H1 (cell line): ENCODE measurements at regions not wholly inside any gene's neighbourhood (a gene's known extent, or its start where the extent isn't known, plus 50 kb on each side); places are given as distances from the start of the nearest gene placed in this dataset.

Experiments
- CHD1 ChIP-seq: IDR thresholded peaks from 2 replicates; pipeline ENCODE4 v1.6.1; 2012; ENCODE audit warnings: low read depth, low read length, improper control_type of control experiment
- CTCF ChIP-seq, 3 experiments: IDR thresholded peaks; 1 replicate in 2 of 3; 2 replicates in 1 of 3; pipeline versions ENCODE4 v1.5.1 to v1.6.1; 2011; ENCODE audit warnings: low read length in 3 of 3, mild to moderate bottlenecking in 3 of 3, inconsistent platforms in 2 of 3, low read depth in 1 of 3, moderate library complexity in 1 of 3; ENCODE audit not compliant: insufficient read depth in 1 of 3; ENCODE audit errors: control extremely low read depth in 1 of 3
- KDM1A ChIP-seq: fragments of 200-600, 300-600 bp; sonication (generic); IDR thresholded peaks from 2 replicates; pipeline ENCODE4 v1.7.1; 2016; ENCODE audit warnings: mild to moderate bottlenecking, low read length, borderline replicate concordance
- PHF8 ChIP-seq: fragments of 200-600 bp; sonication (generic); conservative IDR thresholded peaks from 2 replicates; pipeline ENCODE4 v1.7.1; 2012; ENCODE audit warnings: low read depth, mild to moderate bottlenecking, inconsistent platforms, low read length, moderate library complexity
- POLR2A ChIP-seq, 2 experiments: IDR thresholded peaks; 1 replicate in 1 of 2; 2 replicates in 1 of 2; pipeline ENCODE4 v1.6.1; 2011; ENCODE audit warnings: low read depth in 2 of 2, low read length in 2 of 2, mild to moderate bottlenecking in 2 of 2; ENCODE audit errors: control extremely low read depth in 1 of 2
- SP1 ChIP-seq: IDR thresholded peaks from 2 replicates; pipeline ENCODE4 v1.6.1; 2011; ENCODE audit warnings: low read depth, low read length
- YY1 ChIP-seq: IDR thresholded peaks from 2 replicates; pipeline ENCODE4 v1.6.1; 2011; ENCODE audit warnings: low read depth, mild to moderate bottlenecking, low read length

GRCh38 chr10:2541176-2541575 is 526.2 kb upstream of the PFKP start:
- TF ChIP-seq YY1 (no peak), KDM1A (no peak), CTCF (IDR thresholded peaks at IDR 0.05; ENCODE audit: control extremely low read depth in 1 of 3, insufficient read depth in 1 of 3, low read depth in 1 of 3, low read length in 3 of 3) (no peak), PHF8 (no peak), SP1 (no peak), CHD1 (no peak), POLR2A (IDR thresholded peaks at IDR 0.05; ENCODE audit: control extremely low read depth in 1 of 2, low read depth in 2 of 2, low read length in 2 of 2) (no peak)
